GM23338 (cell line): ENCODE measurements at regions not wholly inside any gene's neighbourhood (a gene's known extent, or its start where the extent isn't known, plus 50 kb on each side); places are given as distances from the start of the nearest gene placed in this dataset.

Experiments used
- ATAC-seq: fragments of 200-7000 bp; cut with Tn5 transposase; 3 replicates; pipeline ENCODE4 v1.9.1; 2020
- DNase-seq: peaks from one replicate; pipeline ENCODE4 v3.0.0-alpha.2; 2015; ENCODE audit warnings: low spot score
- H2AFZ ChIP-seq: fragments of 200-600 bp; sonication (generic); 2 replicates; pipeline ENCODE4 v1.8.0; 2016; ENCODE audit warnings: antibody characterized with exemption, mild to moderate bottlenecking, moderate library complexity
- H3F3A ChIP-seq: fragments of 200-600 bp; sonication (generic); replicated peaks from 2 replicates; pipeline ENCODE4 v1.8.0; 2017; ENCODE audit warnings: antibody characterized with exemption, mixed run types, low read depth
- H3K27ac ChIP-seq: fragments of 200-600 bp; sonication (generic); 2 replicates; pipeline ENCODE4 v1.6.1; 2016; ENCODE audit warnings: low read depth
- H3K27me3 ChIP-seq: fragments of 200-600 bp; sonication (generic); 2 replicates; pipeline ENCODE4 v1.8.0; 2016; ENCODE audit warnings: mild to moderate bottlenecking, mixed run types, moderate library complexity; ENCODE audit not compliant: insufficient read depth
- H3K36me3 ChIP-seq: fragments of 200-600 bp; sonication (generic); 2 replicates; pipeline ENCODE4 v1.8.0; 2016; ENCODE audit warnings: mild to moderate bottlenecking; ENCODE audit not compliant: insufficient read depth
- H3K4me1 ChIP-seq: fragments of 200-600 bp; sonication (generic); 2 replicates; pipeline ENCODE4 v1.8.0; 2016; ENCODE audit warnings: mild to moderate bottlenecking, moderate library complexity; ENCODE audit not compliant: insufficient read depth
- H3K4me2 ChIP-seq: fragments of 200-600 bp; sonication (generic); 2 replicates; pipeline ENCODE4 v1.7.1; 2017; ENCODE audit warnings: mixed run types
- H3K4me3 ChIP-seq: fragments of 200-600 bp; sonication (generic); 2 replicates; pipeline ENCODE4 v1.6.1; 2016; ENCODE audit warnings: mixed run types
- H3K79me2 ChIP-seq: fragments of 200-600 bp; sonication (generic); replicated peaks from 2 replicates; pipeline ENCODE4 v1.8.0; 2017; ENCODE audit warnings: mild to moderate bottlenecking; ENCODE audit not compliant: insufficient read depth
- H3K9me2 ChIP-seq: fragments of 200-600 bp; sonication (generic); 2 replicates; pipeline ENCODE4 v1.8.0; 2017; ENCODE audit not compliant: insufficient read depth
- H4K20me1 ChIP-seq: fragments of 200-600 bp; sonication (generic); replicated peaks from 2 replicates; pipeline ENCODE4 v1.8.0; 2017; ENCODE audit warnings: mild to moderate bottlenecking; ENCODE audit not compliant: insufficient read depth
- H3K27ac Mint-ChIP-seq: 2 replicates; pipeline ENCODE4 v1.8.0; 2020; ENCODE audit warnings: inconsistent platforms, mild to moderate bottlenecking, moderate library complexity, mixed read lengths
- H3K27me3 Mint-ChIP-seq: 3 replicates; pipeline ENCODE4 v1.8.0; 2022; ENCODE audit warnings: low read depth, mild to moderate bottlenecking, moderate library complexity, mixed read lengths, inconsistent platforms; ENCODE audit not compliant: insufficient read depth, poor library complexity
- H3K36me3 Mint-ChIP-seq: 3 replicates; pipeline ENCODE4 v1.8.0; 2021; ENCODE audit warnings: low read depth, mild to moderate bottlenecking, inconsistent platforms, moderate library complexity, mixed read lengths
- H3K4me1 Mint-ChIP-seq: 3 replicates; pipeline ENCODE4 v1.8.0; 2020; ENCODE audit warnings: mild to moderate bottlenecking, inconsistent platforms, mixed read lengths
- H3K4me3 Mint-ChIP-seq: 3 replicates; pipeline ENCODE4 v1.8.0; 2021; ENCODE audit warnings: moderate library complexity, mild to moderate bottlenecking, inconsistent platforms, mixed read lengths
- H3K9me3 Mint-ChIP-seq: 3 replicates; pipeline ENCODE4 v1.8.0; 2020; ENCODE audit warnings: moderate library complexity, mild to moderate bottlenecking, inconsistent platforms, mixed read lengths
- CREB1 ChIP-seq: fragments of 250-450 bp; sonication (Bioruptor Pico); IDR thresholded peaks from 2 replicates; pipeline ENCODE4 v1.5.0; 2020; ENCODE audit warnings: low read depth, mild to moderate bottlenecking, moderate library complexity
- CTCF ChIP-seq, 2 experiments: fragments of 200-600 bp in 1 of 2; sonication (generic) in 1 of 2; conservative IDR thresholded peaks; 2 replicates each; pipeline versions ENCODE4 v1.5.1 to v1.6.1; 2016 to 2017; ENCODE audit warnings: antibody characterized with exemption in 2 of 2, low read depth in 2 of 2, mild to moderate bottlenecking in 2 of 2, moderate library complexity in 1 of 2
- ETS1 ChIP-seq: IDR thresholded peaks from 2 replicates; pipeline ENCODE4 v1.6.1; 2016; ENCODE audit warnings: antibody characterized with exemption
- EZH2phosphoT487 ChIP-seq: fragments of 200-600 bp; sonication (generic); IDR thresholded peaks from one replicate; pipeline ENCODE4 v1.8.1; 2018; ENCODE audit warnings: antibody characterized with exemption; ENCODE audit not compliant: unreplicated experiment
- NANOG ChIP-seq: IDR thresholded peaks from 2 replicates; pipeline ENCODE4 v1.6.1; 2016; ENCODE audit warnings: antibody characterized with exemption, borderline replicate concordance
- POLR2AphosphoS5 ChIP-seq: IDR thresholded peaks from 2 replicates; pipeline ENCODE4 v1.6.1; 2016; ENCODE audit warnings: antibody characterized with exemption, low read depth
- REST ChIP-seq: IDR thresholded peaks from one replicate; pipeline ENCODE4 v1.6.1; 2018; ENCODE audit warnings: antibody characterized with exemption; ENCODE audit not compliant: unreplicated experiment
- ZNF114 ChIP-seq: fragments of 250-450 bp; sonication (Bioruptor Pico); IDR thresholded peaks from 2 replicates; pipeline ENCODE4 v1.5.0; 2020; ENCODE audit warnings: mild to moderate bottlenecking, moderate library complexity
- ZNF331 ChIP-seq: fragments of 250-450 bp; sonication (Bioruptor Pico); IDR thresholded peaks from 2 replicates; pipeline ENCODE4 v1.5.0; 2020; ENCODE audit warnings: low read depth, mild to moderate bottlenecking, moderate library complexity

- TF ChIP-seq REST = no peak
- TF ChIP-seq NANOG = no peak
- no peak for TF ChIP-seq CTCF (conservative IDR thresholded peaks at IDR 0.05; ENCODE audit: low read depth in 2 of 2)
- TF ChIP-seq EZH2phosphoT487 = no peak
- TF ChIP-seq CREB1 (CRISPR knock-in tag) = no peak
- TF ChIP-seq ZNF114 (CRISPR knock-in tag) = no peak
- no peak for TF ChIP-seq ETS1
- no peak for TF ChIP-seq POLR2AphosphoS5
- no peak for TF ChIP-seq ZNF331 (CRISPR knock-in tag)
These were observed 105.3 kb upstream of the COL5A1 start (continued) for GRCh38 chr9:134536101-134536900.

- TF ChIP-seq ZNF114 (CRISPR knock-in tag) = no peak
- Histone ChIP-seq H3K79me2 (no peaks in the 10 kb centered on the region), H3K36me3 (no peaks in the 10 kb centered on the region), H3K4me1 (no peaks in the 10 kb centered on the region), H3F3A (no peaks in the 10 kb centered on the region), H3K27ac (no peak overlapping the region), H3K4me3 (no peak overlapping the region), H3K4me2 (no peak overlapping the region), H2AFZ (no peak overlapping the region), H3K9me2 (no peaks in the 10 kb centered on the region), H4K20me1 (no peaks in the 10 kb centered on the region), H3K27me3 (no peaks in the 10 kb centered on the region)
- H3K27ac Mint-ChIP-seq = no peak overlapping the region
- 0 out of 3 replicates have a peak, but pooled peaks cover 2% of the 10 kb centered on the region for H3K4me1 Mint-ChIP-seq
- H3K36me3 Mint-ChIP-seq = no peaks in the 10 kb centered on the region; the same call in 2 of the 3 replicates
- no peaks in the 10 kb centered on the region for H3K9me3 Mint-ChIP-seq
- ATAC-seq (no peak), DNase-seq (no peak)
- no peak overlapping the region for H3K4me3 Mint-ChIP-seq
- peaks cover 2% of the 10 kb centered on the region for H3K27me3 Mint-ChIP-seq
These were observed 104.7 kb upstream of the COL5A1 start for GRCh38 chr9:134536931-134537330.
